Esophagus mucosa (tissue), 1 donor: ENCODE measurements at regions not wholly inside any gene's neighbourhood (a gene's known extent, or its start where the extent isn't known, plus 50 kb on each side); places are given as distances from the start of the nearest gene placed in this dataset.

Experiments
- ATAC-seq: fragments of 200-7000 bp; cut with Tn5 transposase; one replicate; pipeline ENCODE4 v1.9.1; 2020
- donor health status: DM: yes; HTN: yes; CAD: no.

- ATAC-seq, result no peak
Measured at GRCh38 chr7:16136896-16137295, 284.4 kb downstream of the CRPPA start.

- no peak for ATAC-seq
Measured at GRCh38 chr7:16135658-16136057, 285.7 kb downstream of the CRPPA start.

GRCh38 chr7:16130111-16131110 is 290.9 kb downstream of the CRPPA start:
- no peak for ATAC-seq

- no peak for ATAC-seq
Measured at GRCh38 chr7:16129431-16130110, 291.8 kb downstream of the CRPPA start.

- ATAC-seq, result no peak
Measured at GRCh38 chr7:16123117-16123770, 298.1 kb downstream of the CRPPA start.

- no peak for ATAC-seq
Measured at GRCh38 chr7:16121876-16122390, 299.4 kb downstream of the CRPPA start.

- no peak for ATAC-seq
Measured at GRCh38 chr7:16115374-16115773, 306.0 kb downstream of the CRPPA start.

GRCh38 chr7:16114633-16115032 is 306.7 kb downstream of the CRPPA start:
- no peak for ATAC-seq

- ATAC-seq, result no peak
Measured at GRCh38 chr7:16114071-16114470, 307.3 kb downstream of the CRPPA start.

- ATAC-seq, result no peak
Measured at GRCh38 chr7:16113058-16113457, 308.3 kb downstream of the CRPPA start.

GRCh38 chr7:16106869-16107268 is 314.5 kb downstream of the CRPPA start:
- no peak for ATAC-seq

- ATAC-seq, result peak; percentile 91
Measured at GRCh38 chr7:16106300-16106699, 315.0 kb downstream of the CRPPA start.

- ATAC-seq, result no peak
Measured at GRCh38 chr7:16099302-16099849, 322.0 kb downstream of the CRPPA start.

- no peak for ATAC-seq
Measured at GRCh38 chr7:16098585-16099179, 322.7 kb downstream of the CRPPA start.

GRCh38 chr7:16098058-16098457 is 323.3 kb downstream of the CRPPA start:
- peak; percentile 31 for ATAC-seq

GRCh38 chr7:16095171-16095950 is 326.0 kb downstream of the CRPPA start:
- no peak for ATAC-seq

GRCh38 chr7:16094651-16095050 is 326.7 kb downstream of the CRPPA start:
- no peak for ATAC-seq

- ATAC-seq, result no peak
Measured at GRCh38 chr7:16092711-16093110, 328.6 kb downstream of the CRPPA start.

- ATAC-seq, result no peak
Measured at GRCh38 chr7:16091701-16092310, 329.5 kb downstream of the CRPPA start.

GRCh38 chr7:16089801-16090200 is 331.5 kb downstream of the CRPPA start:
- no peak for ATAC-seq

- no peak for ATAC-seq
Measured at GRCh38 chr7:16089191-16089590, 332.1 kb downstream of the CRPPA start.
